Liver (tissue), 8 donors: ENCODE measurements at regions not wholly inside any gene's neighbourhood (a gene's known extent, or its start where the extent isn't known, plus 50 kb on each side); places are given as distances from the start of the nearest gene placed in this dataset.

ENCODE experiments used
- DNase-seq: peaks from one replicate; pipeline ENCODE4 v3.0.0-alpha.2; 2017; ENCODE audit warnings: low spot score
- H3K27ac ChIP-seq, 2 donors: one replicate each; pipeline ENCODE4 v1.7.0; 2013; ENCODE audit warnings: inconsistent platforms in 2 of 2, low read length in 2 of 2, control low read depth in 1 of 2, low read depth in 1 of 2, mild to moderate bottlenecking in 1 of 2
- H3K27me3 ChIP-seq, 4 donors: one replicate each; pipeline versions ENCODE4 v1.6.1 to v1.7.0; 2013; ENCODE audit warnings: low read length in 3 of 4, inconsistent platforms in 1 of 4, mild to moderate bottlenecking in 1 of 4, moderate library complexity in 1 of 4; ENCODE audit not compliant: control insufficient read depth in 4 of 4, insufficient read depth in 4 of 4
- H3K36me3 ChIP-seq, 4 donors: one replicate each; pipeline versions ENCODE4 v1.6.1 to v1.7.0; 2013; ENCODE audit warnings: low read length in 3 of 4, mild to moderate bottlenecking in 3 of 4, low read depth in 1 of 4, moderate library complexity in 1 of 4; ENCODE audit not compliant: control insufficient read depth in 4 of 4, insufficient read depth in 3 of 4
- H3K4me1 ChIP-seq, 4 donors: one replicate each; pipeline versions ENCODE4 v1.6.1 to v1.7.0; 2013; ENCODE audit warnings: low read length in 3 of 4, mild to moderate bottlenecking in 3 of 4, moderate library complexity in 1 of 4; ENCODE audit not compliant: control insufficient read depth in 4 of 4, insufficient read depth in 4 of 4
- H3K4me3 ChIP-seq, 3 donors: one replicate each; pipeline versions ENCODE4 v1.6.1 to v1.7.0; 2013; ENCODE audit warnings: low read length in 3 of 3, control low read depth in 1 of 3, low read depth in 1 of 3, mild to moderate bottlenecking in 1 of 3
- H3K9ac ChIP-seq, 2 donors: one replicate each; pipeline ENCODE4 v1.7.0; 2013; ENCODE audit warnings: low read length in 2 of 2, mild to moderate bottlenecking in 2 of 2, moderate library complexity in 2 of 2, control low read depth in 1 of 2, low read depth in 1 of 2
- H3K9me3 ChIP-seq, 4 donors: one replicate each; pipeline versions ENCODE4 v1.6.1 to v1.7.0; 2013; ENCODE audit warnings: low read length in 3 of 4; ENCODE audit not compliant: control insufficient read depth in 4 of 4
- EGR1 ChIP-seq, 2 donors: IDR thresholded peaks; 2 replicates each; pipeline ENCODE4 v1.6.1; 2016 to 2018; ENCODE audit warnings: antibody characterized with exemption in 2 of 2, low read depth in 2 of 2
- FOXA1 ChIP-seq: IDR thresholded peaks from 2 replicates; pipeline ENCODE4 v1.6.1; 2016; ENCODE audit warnings: antibody characterized with exemption
- FOXA2 ChIP-seq: IDR thresholded peaks from 2 replicates; pipeline ENCODE4 v1.6.1; 2016; ENCODE audit warnings: antibody characterized with exemption
- GABPA ChIP-seq, 2 donors: IDR thresholded peaks in 1 of 2; conservative IDR thresholded peaks in 1 of 2; 2 replicates each; pipeline ENCODE4 v1.6.1; 2016; ENCODE audit warnings: antibody characterized with exemption in 2 of 2, mild to moderate bottlenecking in 1 of 2, moderate library complexity in 1 of 2
- HNF4A ChIP-seq, 2 donors: conservative IDR thresholded peaks; 2 replicates each; pipeline ENCODE4 v1.6.1; 2016; ENCODE audit warnings: antibody characterized with exemption in 2 of 2, mild to moderate bottlenecking in 2 of 2
- HNF4G ChIP-seq: IDR thresholded peaks from 2 replicates; pipeline ENCODE4 v1.6.1; 2016; ENCODE audit warnings: antibody characterized with exemption
- JUND ChIP-seq, 2 donors: IDR thresholded peaks; 2 replicates each; pipeline ENCODE4 v1.6.1; 2016; ENCODE audit warnings: antibody characterized with exemption in 2 of 2
- NR2F2 ChIP-seq: IDR thresholded peaks from 2 replicates; pipeline ENCODE4 v1.6.1; 2016; ENCODE audit warnings: antibody characterized with exemption
- RAD21 ChIP-seq, 2 donors: IDR thresholded peaks; 2 replicates each; pipeline ENCODE4 v1.6.1; 2016; ENCODE audit warnings: antibody characterized with exemption in 2 of 2, mild to moderate bottlenecking in 2 of 2
- RXRA ChIP-seq, 2 donors: IDR thresholded peaks; 2 replicates each; pipeline ENCODE4 v1.6.1; 2017 to 2018; ENCODE audit warnings: antibody characterized with exemption in 2 of 2, mild to moderate bottlenecking in 1 of 2
- SP1 ChIP-seq: IDR thresholded peaks from 2 replicates; pipeline ENCODE4 v1.6.1; 2018; ENCODE audit warnings: antibody characterized with exemption, mild to moderate bottlenecking
- TAF1 ChIP-seq: conservative IDR thresholded peaks from 2 replicates; pipeline ENCODE4 v1.6.1; 2016; ENCODE audit warnings: antibody characterized with exemption, mild to moderate bottlenecking
- YY1 ChIP-seq: IDR thresholded peaks from 2 replicates; pipeline ENCODE4 v1.6.1; 2016; ENCODE audit warnings: antibody characterized with exemption, mild to moderate bottlenecking
- WGBS: extraction: QIAGEN DNeasy Blood & Tissue Kit; methylation state at CpG from one replicate; pipeline ENCODE4 v1.1.7; 2013; 5-methylcytosine and 5-hydroxymethylcytosine counted together
- TF ChIP-seq, protein P1 (sequence below): fragments of 150-350 bp; IDR thresholded peaks from 2 replicates; pipeline ENCODE4 v1.5.1; 2017; ENCODE audit warnings: improper control_type of control experiment, low read depth, low read length; ENCODE audit not compliant: missing input control
- TF ChIP-seq, protein P2 (sequence below): IDR thresholded peaks from 2 replicates; pipeline ENCODE4 v1.6.1; 2016; ENCODE audit warnings: antibody characterized with exemption, mild to moderate bottlenecking
- TF ChIP-seq, protein P3 (sequence below): IDR thresholded peaks from 2 replicates; pipeline ENCODE4 v1.6.1; 2016; ENCODE audit warnings: antibody characterized with exemption
- TF ChIP-seq, protein P4 (sequence below): IDR thresholded peaks from 2 replicates; pipeline ENCODE4 v1.6.1; 2016; ENCODE audit warnings: antibody characterized with exemption
- donor health status: healthy.
- donor health status: healthy.
- donor health status: healthy.
- donor health status: healthy.
- donor health status: healthy.

DNA sequence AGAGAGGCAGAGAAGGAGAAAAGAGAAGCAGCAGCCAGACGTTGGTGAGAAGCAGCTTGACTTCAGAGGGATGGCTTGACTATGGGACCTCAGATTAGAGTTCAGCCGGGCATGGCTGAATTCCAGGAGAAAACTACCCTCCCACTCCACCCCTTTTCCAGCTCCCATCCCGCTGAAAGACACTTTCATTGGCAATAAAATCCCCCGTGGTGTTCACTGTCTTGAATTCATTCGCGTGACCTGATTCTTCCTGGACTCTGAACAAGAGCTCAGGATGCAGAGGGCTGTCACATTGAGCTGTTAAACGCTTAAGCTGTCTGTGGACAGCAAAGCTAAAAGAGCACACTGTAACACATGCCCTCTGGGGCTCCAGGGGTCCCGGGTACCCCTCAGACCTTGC lies 1575.3 kb upstream of the AGA start:
- TF ChIP-seq TAF1 (no peak), GABPA (IDR thresholded peaks at IDR 0.05 in 1 of 2, conservative IDR thresholded peaks at IDR 0.05 in 1 of 2) (no peak), RXRA (IDR thresholded peaks at IDR 0.05) (no peak), JUND (IDR thresholded peaks at IDR 0.05) (no peak), EGR1 (IDR thresholded peaks at IDR 0.05; ENCODE audit: low read depth in 2 of 2) (no peak), RAD21 (IDR thresholded peaks at IDR 0.05) (no peak), NR2F2 (no peak), YY1 (no peak), FOXA2 (no peak), HNF4G (no peak), HNF4A (conservative IDR thresholded peaks at IDR 0.05) (no peak), SP1 (no peak)
- TF ChIP-seq, protein P1, sequence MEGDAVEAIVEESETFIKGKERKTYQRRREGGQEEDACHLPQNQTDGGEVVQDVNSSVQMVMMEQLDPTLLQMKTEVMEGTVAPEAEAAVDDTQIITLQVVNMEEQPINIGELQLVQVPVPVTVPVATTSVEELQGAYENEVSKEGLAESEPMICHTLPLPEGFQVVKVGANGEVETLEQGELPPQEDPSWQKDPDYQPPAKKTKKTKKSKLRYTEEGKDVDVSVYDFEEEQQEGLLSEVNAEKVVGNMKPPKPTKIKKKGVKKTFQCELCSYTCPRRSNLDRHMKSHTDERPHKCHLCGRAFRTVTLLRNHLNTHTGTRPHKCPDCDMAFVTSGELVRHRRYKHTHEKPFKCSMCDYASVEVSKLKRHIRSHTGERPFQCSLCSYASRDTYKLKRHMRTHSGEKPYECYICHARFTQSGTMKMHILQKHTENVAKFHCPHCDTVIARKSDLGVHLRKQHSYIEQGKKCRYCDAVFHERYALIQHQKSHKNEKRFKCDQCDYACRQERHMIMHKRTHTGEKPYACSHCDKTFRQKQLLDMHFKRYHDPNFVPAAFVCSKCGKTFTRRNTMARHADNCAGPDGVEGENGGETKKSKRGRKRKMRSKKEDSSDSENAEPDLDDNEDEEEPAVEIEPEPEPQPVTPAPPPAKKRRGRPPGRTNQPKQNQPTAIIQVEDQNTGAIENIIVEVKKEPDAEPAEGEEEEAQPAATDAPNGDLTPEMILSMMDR, result no peak
- TF ChIP-seq, protein P2, sequence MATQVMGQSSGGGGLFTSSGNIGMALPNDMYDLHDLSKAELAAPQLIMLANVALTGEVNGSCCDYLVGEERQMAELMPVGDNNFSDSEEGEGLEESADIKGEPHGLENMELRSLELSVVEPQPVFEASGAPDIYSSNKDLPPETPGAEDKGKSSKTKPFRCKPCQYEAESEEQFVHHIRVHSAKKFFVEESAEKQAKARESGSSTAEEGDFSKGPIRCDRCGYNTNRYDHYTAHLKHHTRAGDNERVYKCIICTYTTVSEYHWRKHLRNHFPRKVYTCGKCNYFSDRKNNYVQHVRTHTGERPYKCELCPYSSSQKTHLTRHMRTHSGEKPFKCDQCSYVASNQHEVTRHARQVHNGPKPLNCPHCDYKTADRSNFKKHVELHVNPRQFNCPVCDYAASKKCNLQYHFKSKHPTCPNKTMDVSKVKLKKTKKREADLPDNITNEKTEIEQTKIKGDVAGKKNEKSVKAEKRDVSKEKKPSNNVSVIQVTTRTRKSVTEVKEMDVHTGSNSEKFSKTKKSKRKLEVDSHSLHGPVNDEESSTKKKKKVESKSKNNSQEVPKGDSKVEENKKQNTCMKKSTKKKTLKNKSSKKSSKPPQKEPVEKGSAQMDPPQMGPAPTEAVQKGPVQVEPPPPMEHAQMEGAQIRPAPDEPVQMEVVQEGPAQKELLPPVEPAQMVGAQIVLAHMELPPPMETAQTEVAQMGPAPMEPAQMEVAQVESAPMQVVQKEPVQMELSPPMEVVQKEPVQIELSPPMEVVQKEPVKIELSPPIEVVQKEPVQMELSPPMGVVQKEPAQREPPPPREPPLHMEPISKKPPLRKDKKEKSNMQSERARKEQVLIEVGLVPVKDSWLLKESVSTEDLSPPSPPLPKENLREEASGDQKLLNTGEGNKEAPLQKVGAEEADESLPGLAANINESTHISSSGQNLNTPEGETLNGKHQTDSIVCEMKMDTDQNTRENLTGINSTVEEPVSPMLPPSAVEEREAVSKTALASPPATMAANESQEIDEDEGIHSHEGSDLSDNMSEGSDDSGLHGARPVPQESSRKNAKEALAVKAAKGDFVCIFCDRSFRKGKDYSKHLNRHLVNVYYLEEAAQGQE, result no peak
- TF ChIP-seq, protein P3, sequence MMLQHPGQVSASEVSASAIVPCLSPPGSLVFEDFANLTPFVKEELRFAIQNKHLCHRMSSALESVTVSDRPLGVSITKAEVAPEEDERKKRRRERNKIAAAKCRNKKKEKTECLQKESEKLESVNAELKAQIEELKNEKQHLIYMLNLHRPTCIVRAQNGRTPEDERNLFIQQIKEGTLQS, result no peak
- Histone ChIP-seq H3K9ac (no peak overlapping the region), H3K27ac (no peak overlapping the region), H3K4me1 (no peaks in the 10 kb centered on the region), H3K27me3 (no peaks in the 10 kb centered on the region), H3K9me3 (peaks cover 0 to 2% (median 0%) of the 10 kb centered on the region in 4 donors), H3K36me3 (no peaks in the 10 kb centered on the region), H3K4me3 (no peak overlapping the region)
- DNase-seq, result no peak
- 75% methylated on average over 8 of the region's 8 CpGs for WGBS

DNA sequence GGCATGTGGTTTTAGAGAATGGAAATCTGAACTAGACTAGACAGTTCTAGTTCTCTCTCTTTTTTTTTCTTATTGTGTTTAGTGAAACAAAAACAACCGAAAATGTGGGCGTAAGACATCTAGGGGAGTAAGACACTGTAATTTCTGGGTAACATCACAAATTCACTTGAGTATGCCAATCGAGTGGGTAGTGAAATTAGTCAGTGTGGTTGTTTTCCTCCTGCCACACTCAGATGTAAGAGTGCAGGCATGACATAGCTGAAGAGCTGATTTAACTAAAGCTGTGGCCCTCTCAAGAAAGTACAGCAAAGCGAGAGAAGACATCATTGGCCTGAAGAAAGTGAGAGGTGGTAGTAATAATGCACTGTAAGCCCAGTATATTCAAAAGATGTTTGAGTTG lies 1585.3 kb upstream of the AGA start:
- Histone ChIP-seq H3K9me3 (no peaks in the 10 kb centered on the region), H3K4me3 (no peak overlapping the region), H3K27ac (no peak overlapping the region), H3K27me3 (no peaks in the 10 kb centered on the region), H3K36me3 (no peaks in the 10 kb centered on the region), H3K9ac (no peak overlapping the region), H3K4me1 (no peaks in the 10 kb centered on the region)
- no peak for TF ChIP-seq HNF4G
- TF ChIP-seq, protein P1, result no peak
- TF ChIP-seq FOXA1, result no peak
- no peak for TF ChIP-seq SP1
- TF ChIP-seq JUND (IDR thresholded peaks at IDR 0.05), result no peak
- TF ChIP-seq EGR1 (IDR thresholded peaks at IDR 0.05; ENCODE audit: low read depth in 2 of 2), result no peak
- no peak for TF ChIP-seq YY1
- no peak for TF ChIP-seq HNF4A (conservative IDR thresholded peaks at IDR 0.05)
- TF ChIP-seq, protein P2, result no peak
- no peak for TF ChIP-seq FOXA2
- no peak for TF ChIP-seq NR2F2
- TF ChIP-seq, protein P3, result no peak
- no peak for TF ChIP-seq RAD21 (IDR thresholded peaks at IDR 0.05)
- TF ChIP-seq, protein P4, sequence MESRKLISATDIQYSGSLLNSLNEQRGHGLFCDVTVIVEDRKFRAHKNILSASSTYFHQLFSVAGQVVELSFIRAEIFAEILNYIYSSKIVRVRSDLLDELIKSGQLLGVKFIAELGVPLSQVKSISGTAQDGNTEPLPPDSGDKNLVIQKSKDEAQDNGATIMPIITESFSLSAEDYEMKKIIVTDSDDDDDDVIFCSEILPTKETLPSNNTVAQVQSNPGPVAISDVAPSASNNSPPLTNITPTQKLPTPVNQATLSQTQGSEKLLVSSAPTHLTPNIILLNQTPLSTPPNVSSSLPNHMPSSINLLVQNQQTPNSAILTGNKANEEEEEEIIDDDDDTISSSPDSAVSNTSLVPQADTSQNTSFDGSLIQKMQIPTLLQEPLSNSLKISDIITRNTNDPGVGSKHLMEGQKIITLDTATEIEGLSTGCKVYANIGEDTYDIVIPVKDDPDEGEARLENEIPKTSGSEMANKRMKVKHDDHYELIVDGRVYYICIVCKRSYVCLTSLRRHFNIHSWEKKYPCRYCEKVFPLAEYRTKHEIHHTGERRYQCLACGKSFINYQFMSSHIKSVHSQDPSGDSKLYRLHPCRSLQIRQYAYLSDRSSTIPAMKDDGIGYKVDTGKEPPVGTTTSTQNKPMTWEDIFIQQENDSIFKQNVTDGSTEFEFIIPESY, result no peak
- no peak for TF ChIP-seq GABPA (IDR thresholded peaks at IDR 0.05 in 1 of 2, conservative IDR thresholded peaks at IDR 0.05 in 1 of 2)
- no peak for TF ChIP-seq RXRA (IDR thresholded peaks at IDR 0.05)
- no peak for TF ChIP-seq TAF1
- WGBS, result 67% methylated on average over 4 of the region's 4 CpGs
- DNase-seq, result no peak
